Suprapubic skin (tissue), 4 donors: ENCODE measurements at regions not wholly inside any gene's neighbourhood (a gene's known extent, or its start where the extent isn't known, plus 50 kb on each side); places are given as distances from the start of the nearest gene placed in this dataset.
A peak's percentile ranks its signal among the peaks of the same experiment; 100 is the strongest.

ENCODE experiments used
- DNase-seq, 2 donors: peaks; one replicate each; pipeline ENCODE4 v3.0.0-alpha.2; 2019; ENCODE audit warnings: low spot score in 2 of 2
- H3K27ac ChIP-seq: fragments of 200-600 bp; sonication (generic); one replicate; pipeline ENCODE4 v1.5.1; 2019
- H3K27me3 ChIP-seq: fragments of 200-600 bp; sonication (generic); one replicate; pipeline ENCODE4 v1.5.1; 2019
- H3K36me3 ChIP-seq: fragments of 200-600 bp; sonication (generic); one replicate; pipeline ENCODE4 v1.5.1; 2019
- H3K4me1 ChIP-seq: fragments of 200-600 bp; sonication (generic); one replicate; pipeline ENCODE4 v1.5.1; 2019
- H3K4me3 ChIP-seq: fragments of 200-600 bp; sonication (generic); one replicate; pipeline ENCODE4 v1.5.1; 2019; ENCODE audit warnings: mild to moderate bottlenecking
- H3K9me3 ChIP-seq: fragments of 200-600 bp; sonication (generic); one replicate; pipeline ENCODE4 v1.5.1; 2019
- CTCF ChIP-seq, 2 donors: fragments of 200-600 bp in 1 of 2; fragments of 450-650 bp in 1 of 2; sonication (generic) in 1 of 2; IDR thresholded peaks; one replicate each; pipeline ENCODE4 v1.5.1; 2016 to 2019; ENCODE audit warnings: antibody characterized with exemption in 2 of 2, mild to moderate bottlenecking in 1 of 2, moderate library complexity in 1 of 2
- EP300 ChIP-seq: sonication (generic); formaldehyde crosslinking; IDR thresholded peaks from one replicate; pipeline ENCODE4 v1.6.1; 2017; ENCODE audit warnings: antibody characterized with exemption
- POLR2A ChIP-seq, 2 donors: fragments of 450-650 bp; IDR thresholded peaks; one replicate each; pipeline ENCODE4 v1.6.1; 2017; ENCODE audit warnings: antibody characterized with exemption in 2 of 2, mild to moderate bottlenecking in 2 of 2, moderate library complexity in 2 of 2
- POLR2AphosphoS5 ChIP-seq, 3 donors: sonication (generic); formaldehyde crosslinking; IDR thresholded peaks; one replicate each; pipeline ENCODE4 v1.6.1; 2017; ENCODE audit warnings: antibody characterized with exemption in 3 of 3
- WGBS: methylation state at CpG from one replicate; pipeline ENCODE4 v1.1.5; 2018; 5-methylcytosine and 5-hydroxymethylcytosine counted together

- peak; percentile 18 to 67 for DNase-seq
- no peaks in the 10 kb centered on the region for H3K27me3 ChIP-seq
- no peaks in the 10 kb centered on the region for H3K4me1 ChIP-seq
- H3K4me3 ChIP-seq, result no peak overlapping the region
- no peak for TF ChIP-seq EP300
- no peak for TF ChIP-seq POLR2AphosphoS5 (IDR thresholded peaks at IDR 0.05)
- TF ChIP-seq CTCF (IDR thresholded peaks at IDR 0.05), result no peak
- TF ChIP-seq POLR2A (IDR thresholded peaks at IDR 0.05), result no peak
- no peak overlapping the region for H3K27ac ChIP-seq
- 90% methylated on average over 4 of the region's 4 CpGs for WGBS
- H3K36me3 ChIP-seq, result no peaks in the 10 kb centered on the region
- no peaks in the 10 kb centered on the region for H3K9me3 ChIP-seq
Observed at GRCh38 chr3:127105587-127105986, 87.3 kb upstream of the PRR23E start.

GRCh38 chr3:127106053-127106452 is 86.9 kb upstream of the PRR23E start:
- TF ChIP-seq EP300 (no peak), POLR2A (IDR thresholded peaks at IDR 0.05) (no peak), POLR2AphosphoS5 (IDR thresholded peaks at IDR 0.05) (no peak), CTCF (IDR thresholded peaks at IDR 0.05) (no peak)
- 87% methylated on average over 6 of the region's 7 CpGs for WGBS
- no peak overlapping the region for H3K27ac ChIP-seq
- H3K36me3 ChIP-seq, result no peaks in the 10 kb centered on the region
- no peaks in the 10 kb centered on the region for H3K4me1 ChIP-seq
- H3K4me3 ChIP-seq, result no peak overlapping the region
- H3K9me3 ChIP-seq, result no peaks in the 10 kb centered on the region
- peak in 1 of 2 donors; percentile 21 for DNase-seq
- H3K27me3 ChIP-seq, result no peaks in the 10 kb centered on the region

- H3K4me1 ChIP-seq, result no peaks in the 10 kb centered on the region
- 83% methylated on average over 9 of the region's 9 CpGs for WGBS
- TF ChIP-seq CTCF (IDR thresholded peaks at IDR 0.05) (no peak), POLR2A (IDR thresholded peaks at IDR 0.05) (no peak), EP300 (no peak), POLR2AphosphoS5 (IDR thresholded peaks at IDR 0.05) (no peak)
- no peak overlapping the region for H3K4me3 ChIP-seq
- H3K27ac ChIP-seq, result no peak overlapping the region
- peak in 1 of 2 donors; percentile 63 for DNase-seq
- no peaks in the 10 kb centered on the region for H3K9me3 ChIP-seq
- H3K27me3 ChIP-seq, result no peaks in the 10 kb centered on the region
- H3K36me3 ChIP-seq, result no peaks in the 10 kb centered on the region
Observed at GRCh38 chr3:127106456-127106855, 86.5 kb upstream of the PRR23E start.

- TF ChIP-seq CTCF (IDR thresholded peaks at IDR 0.05) (no peak), POLR2A (IDR thresholded peaks at IDR 0.05) (no peak), POLR2AphosphoS5 (IDR thresholded peaks at IDR 0.05) (no peak), EP300 (no peak)
- H3K36me3 ChIP-seq, result no peaks in the 10 kb centered on the region
- H3K27me3 ChIP-seq, result no peaks in the 10 kb centered on the region
- no peaks in the 10 kb centered on the region for H3K4me1 ChIP-seq
- H3K27ac ChIP-seq, result no peak overlapping the region
- 91% methylated on average over 9 of the region's 9 CpGs for WGBS
- peak in 1 of 2 donors; percentile 18 for DNase-seq
- no peak overlapping the region for H3K4me3 ChIP-seq
- H3K9me3 ChIP-seq, result no peaks in the 10 kb centered on the region
Observed at GRCh38 chr3:127107002-127107401, 85.9 kb upstream of the PRR23E start.

GRCh38 chr3:127107491-127108375 is 85.2 kb upstream of the PRR23E start:
- WGBS, result 91% methylated on average over 9 of the region's 10 CpGs
- TF ChIP-seq EP300 (no peak), POLR2A (IDR thresholded peaks at IDR 0.05) (no peak), POLR2AphosphoS5 (IDR thresholded peaks at IDR 0.05) (no peak), CTCF (IDR thresholded peaks at IDR 0.05) (no peak)
- Histone ChIP-seq H3K9me3 (peaks cover 7% of the 10 kb centered on the region), H3K27me3 (no peaks in the 10 kb centered on the region), H3K36me3 (no peaks in the 10 kb centered on the region), H3K4me3 (no peak overlapping the region), H3K4me1 (no peaks in the 10 kb centered on the region), H3K27ac (no peak overlapping the region)
- DNase-seq, result peak in 1 of 2 donors; percentile 57
